Tibial nerve (tissue), 4 donors: ENCODE measurements at regions not wholly inside any gene's neighbourhood (a gene's known extent, or its start where the extent isn't known, plus 50 kb on each side); places are given as distances from the start of the nearest gene placed in this dataset.

Experiments
- DNase-seq, 2 donors: peaks; one replicate each; pipeline ENCODE4 v3.0.0-alpha.2; 2019; ENCODE audit warnings: low spot score in 2 of 2
- H3K27ac ChIP-seq, 4 donors: fragments of 200-600 bp; sonication (generic) in 3 of 4; one replicate each; pipeline ENCODE4 v1.5.1; 2017 to 2019; ENCODE audit warnings: mild to moderate bottlenecking in 1 of 4
- H3K27me3 ChIP-seq, 2 donors: fragments of 200-600 bp; sonication (generic) in 1 of 2; one replicate each; pipeline versions ENCODE4 v1.5.1 to v1.6.0; 2017 to 2019
- H3K36me3 ChIP-seq, 3 donors: fragments of 200-600 bp; sonication (generic); one replicate each; pipeline ENCODE4 v1.5.1; 2018 to 2019
- H3K4me1 ChIP-seq, 4 donors: fragments of 200-600 bp; sonication (generic) in 3 of 4; one replicate each; pipeline ENCODE4 v1.5.1; 2017 to 2019
- H3K4me3 ChIP-seq, 4 donors: fragments of 200-600 bp; sonication (generic) in 3 of 4; one replicate each; pipeline ENCODE4 v1.5.1; 2017 to 2019; ENCODE audit warnings: mild to moderate bottlenecking in 1 of 4, moderate library complexity in 1 of 4
- H3K9me3 ChIP-seq, 4 donors: fragments of 200-600 bp; sonication (generic) in 3 of 4; one replicate each; pipeline ENCODE4 v1.5.1; 2017 to 2019
- CTCF ChIP-seq, 5 experiments: fragments of 200-600 bp in 3 of 5; fragments of 450-650 bp in 2 of 5; sonication (generic) in 3 of 5; IDR thresholded peaks; one replicate each; pipeline ENCODE4 v1.5.1; 2016 to 2019; ENCODE audit warnings: antibody characterized with exemption in 5 of 5, mild to moderate bottlenecking in 3 of 5, moderate library complexity in 2 of 5
- EP300 ChIP-seq, 2 donors: sonication (generic); formaldehyde crosslinking; IDR thresholded peaks; one replicate each; pipeline ENCODE4 v1.6.1; 2017; ENCODE audit warnings: antibody characterized with exemption in 2 of 2, mild to moderate bottlenecking in 1 of 2
- POLR2A ChIP-seq, 2 donors: fragments of 450-650 bp; IDR thresholded peaks; one replicate each; pipeline ENCODE4 v1.6.1; 2017; ENCODE audit warnings: antibody characterized with exemption in 2 of 2, mild to moderate bottlenecking in 2 of 2, moderate library complexity in 2 of 2
- WGBS, 2 donors: methylation state at CpG; one replicate each; pipeline ENCODE4 v1.1.5; 2018; 5-methylcytosine and 5-hydroxymethylcytosine counted together

- TF ChIP-seq POLR2A (IDR thresholded peaks at IDR 0.05) = no peak
- TF ChIP-seq CTCF (IDR thresholded peaks at IDR 0.05) = no peak
- Histone ChIP-seq H3K27ac (no peak overlapping the region), H3K4me3 (no peak overlapping the region), H3K4me1 (peaks cover 0 to 3% (median 0%) of the 10 kb centered on the region in 4 donors), H3K9me3 (no peaks in the 10 kb centered on the region), H3K36me3 (no peaks in the 10 kb centered on the region), H3K27me3 (no peaks in the 10 kb centered on the region)
- DNase-seq = no peak
- WGBS, 2 donors = 0 to 72% methylated on average over 1 of the region's 1 CpG
These were observed 500.3 kb upstream of the LMCD1 start for GRCh38 chr3:8001307-8001706.

- WGBS, 2 donors = 65 to 75% methylated on average over 6 of the region's 6 CpGs
These were observed 499.9 kb upstream of the LMCD1 start for GRCh38 chr3:8001712-8002111.

GRCh38 chr3:8011902-8012301 is 489.7 kb upstream of the LMCD1 start:
- Histone ChIP-seq H3K4me3 (no peak overlapping the region), H3K27me3 (no peaks in the 10 kb centered on the region), H3K4me1 (no peaks in the 10 kb centered on the region), H3K27ac (no peak overlapping the region), H3K36me3 (no peaks in the 10 kb centered on the region), H3K9me3 (peaks cover 0 to 8% (median 0%) of the 10 kb centered on the region in 4 donors)
- DNase-seq = no peak
- TF ChIP-seq POLR2A (IDR thresholded peaks at IDR 0.05) (no peak), CTCF (IDR thresholded peaks at IDR 0.05) (no peak), EP300 (IDR thresholded peaks at IDR 0.05) (no peak)
- 78 to 93% methylated on average over 3 of the region's 3 CpGs for WGBS, 2 donors

More at GRCh38 chr3:8001712-8002111, 499.9 kb upstream of the LMCD1 start:
- TF ChIP-seq EP300 (IDR thresholded peaks at IDR 0.05) (no peak), CTCF (IDR thresholded peaks at IDR 0.05) (no peak), POLR2A (IDR thresholded peaks at IDR 0.05) (no peak)
- Histone ChIP-seq H3K4me1 (peaks cover 0 to 3% (median 0%) of the 10 kb centered on the region in 4 donors), H3K36me3 (no peaks in the 10 kb centered on the region), H3K4me3 (no peak overlapping the region), H3K27ac (no peak overlapping the region), H3K9me3 (no peaks in the 10 kb centered on the region), H3K27me3 (no peaks in the 10 kb centered on the region)
- DNase-seq = no peak

GRCh38 chr3:8020047-8020841 is 481.4 kb upstream of the LMCD1 start:
- 49 to 58% methylated on average over 7 of the region's 7 CpGs for WGBS, 2 donors
- no peaks in the 10 kb centered on the region for H3K27me3 ChIP-seq
- no peak overlapping the region for H3K27ac ChIP-seq

More at GRCh38 chr3:8020047-8020841, 481.4 kb upstream of the LMCD1 start:
- DNase-seq = no peak
- H3K4me1 ChIP-seq = no peaks in the 10 kb centered on the region
- H3K36me3 ChIP-seq = no peaks in the 10 kb centered on the region
- H3K4me3 ChIP-seq = no peak overlapping the region
- peaks cover 0 to 48% (median 5%) of the 10 kb centered on the region in 4 donors for H3K9me3 ChIP-seq
- no peak for TF ChIP-seq CTCF (IDR thresholded peaks at IDR 0.05)
- TF ChIP-seq POLR2A (IDR thresholded peaks at IDR 0.05) = no peak
- no peak for TF ChIP-seq EP300 (IDR thresholded peaks at IDR 0.05)
